ENCODE measurements at regions not wholly inside any gene's neighbourhood (a gene's known extent, or its start where the extent isn't known, plus 50 kb on each side); places are given as distances from the start of the nearest gene placed in this dataset.

DNA sequence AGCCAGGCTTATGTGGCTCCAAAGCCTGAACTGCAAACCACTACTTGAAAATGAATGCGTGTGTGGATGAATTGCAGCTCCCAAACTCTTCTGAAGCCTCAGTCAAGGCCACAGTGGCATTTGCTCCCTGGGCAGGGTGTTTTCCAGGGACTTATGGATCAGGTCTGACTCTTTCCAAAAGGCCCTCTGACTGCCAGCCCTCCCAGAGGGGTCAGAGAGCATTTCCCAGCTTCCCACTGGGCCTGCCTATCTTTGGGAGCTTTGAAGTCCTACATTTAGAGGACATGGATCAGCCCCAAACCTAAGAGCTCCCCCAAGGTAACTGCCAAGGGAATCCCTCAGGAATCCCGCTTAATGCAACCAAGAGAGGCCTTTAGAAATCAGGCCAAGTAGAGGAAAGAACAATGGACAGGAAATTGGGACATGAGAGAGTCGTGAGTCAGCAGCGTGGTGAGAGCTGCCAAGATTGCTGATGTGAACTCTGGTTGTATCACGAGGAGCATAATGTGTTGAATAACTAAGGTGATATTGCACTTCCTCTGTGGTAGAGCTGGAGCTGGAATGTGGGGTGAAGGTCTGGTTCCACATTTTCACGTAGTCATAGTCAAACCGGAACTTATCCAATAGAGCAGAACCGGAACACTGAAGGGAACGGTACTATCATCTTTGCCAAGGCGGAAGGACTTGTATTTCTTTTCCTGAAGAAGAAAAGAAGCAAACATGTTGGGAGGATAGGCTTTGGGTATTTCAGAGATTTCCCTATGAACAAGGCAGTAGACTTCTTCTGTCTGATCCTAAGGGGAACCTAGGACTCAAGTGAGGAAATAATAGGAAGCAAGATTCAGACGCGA is 99.4 kb upstream of the JUN start:
- intact Hi-C loops (cut with DNase I): no loop called here
- DNase-seq: peak; percentile 80 to 85 (median 83)
- Histone ChIP-seq H3K4me1 (peaks cover 0 to 59% (median 22%) of the 10 kb centered on the region in 4 donors), H3K27me3 (no peaks in the 10 kb centered on the region), H3K36me3 (no peaks in the 10 kb centered on the region), H3K4me3 (no peak overlapping the region), H3K27ac (peak overlapping the region in 2 of 3 donors; percentile 66 to 72), H3K9me3 (no peaks in the 10 kb centered on the region)
- ATAC-seq: peak; percentile 64 to 75 (median 67)
- WGBS (ENCODE audit: insufficient coverage, low coverage, low lambda C conversion rate, missing lambda C conversion rate): 34% methylated on average over 12 of the region's 12 CpGs
- TF ChIP-seq, protein P1, sequence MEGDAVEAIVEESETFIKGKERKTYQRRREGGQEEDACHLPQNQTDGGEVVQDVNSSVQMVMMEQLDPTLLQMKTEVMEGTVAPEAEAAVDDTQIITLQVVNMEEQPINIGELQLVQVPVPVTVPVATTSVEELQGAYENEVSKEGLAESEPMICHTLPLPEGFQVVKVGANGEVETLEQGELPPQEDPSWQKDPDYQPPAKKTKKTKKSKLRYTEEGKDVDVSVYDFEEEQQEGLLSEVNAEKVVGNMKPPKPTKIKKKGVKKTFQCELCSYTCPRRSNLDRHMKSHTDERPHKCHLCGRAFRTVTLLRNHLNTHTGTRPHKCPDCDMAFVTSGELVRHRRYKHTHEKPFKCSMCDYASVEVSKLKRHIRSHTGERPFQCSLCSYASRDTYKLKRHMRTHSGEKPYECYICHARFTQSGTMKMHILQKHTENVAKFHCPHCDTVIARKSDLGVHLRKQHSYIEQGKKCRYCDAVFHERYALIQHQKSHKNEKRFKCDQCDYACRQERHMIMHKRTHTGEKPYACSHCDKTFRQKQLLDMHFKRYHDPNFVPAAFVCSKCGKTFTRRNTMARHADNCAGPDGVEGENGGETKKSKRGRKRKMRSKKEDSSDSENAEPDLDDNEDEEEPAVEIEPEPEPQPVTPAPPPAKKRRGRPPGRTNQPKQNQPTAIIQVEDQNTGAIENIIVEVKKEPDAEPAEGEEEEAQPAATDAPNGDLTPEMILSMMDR (IDR thresholded peaks at IDR 0.05): no peak
- TF ChIP-seq POLR2A (IDR thresholded peaks at IDR 0.05): no peak

DNA sequence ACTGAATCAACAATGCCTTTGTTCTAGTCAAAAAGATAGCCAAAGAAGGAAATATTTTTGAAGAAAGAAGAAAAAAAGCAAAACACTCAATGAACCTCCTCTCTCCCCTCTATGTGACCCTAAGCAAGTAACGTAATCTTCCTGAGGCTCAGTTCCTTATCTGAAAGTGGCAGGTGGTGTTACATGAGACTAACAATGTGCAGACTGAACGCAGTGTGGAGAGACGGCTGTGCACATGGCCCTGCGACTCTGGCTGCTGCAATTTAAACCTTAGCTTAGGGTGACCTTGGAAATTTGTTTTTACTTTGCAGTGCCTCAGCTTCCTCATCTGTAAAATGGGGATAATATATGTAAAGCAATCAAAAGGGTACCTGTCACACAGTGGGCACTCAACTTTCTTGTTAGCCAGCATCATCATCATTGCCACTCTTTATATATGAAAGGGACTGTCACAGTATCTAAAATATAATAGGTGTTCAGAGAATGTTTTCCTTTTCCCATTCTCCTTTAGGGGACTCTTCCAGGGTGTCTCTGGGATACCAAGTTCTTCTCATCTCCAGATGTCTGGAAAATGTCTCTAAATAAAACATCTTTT is 100.1 kb upstream of the JUN start:
- TF ChIP-seq POLR2A (IDR thresholded peaks at IDR 0.05): no peak
- TF ChIP-seq, protein P1 (IDR thresholded peaks at IDR 0.05): no peak
- peak in 3 of 4 donors; percentile 6 to 48 (median 20) for ATAC-seq

DNA sequence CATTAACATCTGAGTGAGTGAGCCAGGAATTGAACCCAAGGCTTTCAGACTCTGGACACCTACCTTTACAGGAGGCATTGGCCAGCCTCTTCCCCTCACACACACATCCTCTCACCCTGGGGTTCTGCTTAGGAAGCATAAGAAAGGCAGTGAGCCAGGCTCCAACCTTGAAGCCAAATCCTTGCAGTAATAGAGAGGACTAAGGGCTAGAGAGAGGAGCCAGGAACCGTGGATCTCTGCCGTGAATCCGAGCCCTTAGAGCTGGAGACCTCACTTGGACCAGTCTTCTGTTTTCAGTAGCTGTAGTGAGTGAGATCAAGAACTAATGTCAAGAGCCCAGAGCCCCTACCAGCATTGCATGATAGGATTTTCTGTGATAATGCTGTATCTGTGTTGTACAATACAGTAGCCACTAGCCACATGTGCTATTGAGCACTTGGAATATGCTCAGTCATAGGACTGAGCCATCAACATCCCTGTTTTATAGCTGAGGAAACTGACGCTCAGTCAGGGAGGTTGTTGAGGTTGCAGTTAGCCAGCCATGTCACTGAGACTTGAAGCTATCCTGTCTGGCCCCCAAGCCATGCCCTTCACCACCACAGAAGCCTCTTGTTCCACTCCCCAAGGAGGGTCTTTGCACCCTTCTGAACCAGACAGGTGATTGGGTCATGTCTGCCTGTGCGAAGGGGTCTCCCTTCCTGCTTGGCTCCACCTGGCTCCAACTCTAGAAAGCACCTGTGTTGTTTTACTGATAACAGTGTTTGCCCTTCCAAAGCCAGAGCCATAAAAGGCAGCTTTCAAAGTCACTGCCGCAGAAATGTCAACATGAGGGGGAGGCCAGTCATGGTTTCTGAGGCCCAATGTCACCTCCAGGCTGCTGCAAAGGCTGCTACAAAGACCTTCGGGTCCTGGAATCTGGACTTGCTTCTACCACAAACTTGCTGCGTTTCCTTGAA is 101.1 kb upstream of the JUN start:
- DNase-seq (peak; percentile 37 to 83 (median 72)), ATAC-seq (peak; percentile 58 to 76 (median 70))
- no peaks in the 10 kb centered on the region for H3K9me3 ChIP-seq
- no peaks in the 10 kb centered on the region for H3K36me3 ChIP-seq
- no peak overlapping the region for H3K4me3 ChIP-seq
- 15% methylated on average over 7 of the region's 8 CpGs for WGBS (ENCODE audit: insufficient coverage, low coverage, low lambda C conversion rate, missing lambda C conversion rate)
- TF ChIP-seq POLR2A (IDR thresholded peaks at IDR 0.05): no peak
- no peaks in the 10 kb centered on the region for H3K27me3 ChIP-seq
- intact Hi-C loops (cut with DNase I): no loop called here
- H3K4me1 ChIP-seq: peaks cover 0 to 59% (median 22%) of the 10 kb centered on the region in 4 donors
- H3K27ac ChIP-seq: peak overlapping the region; percentile 34 to 72 (median 41)

More for the DNA sequence above, 100.1 kb upstream of the JUN start:
- Histone ChIP-seq H3K4me1 (peaks cover 0 to 59% (median 22%) of the 10 kb centered on the region in 4 donors), H3K4me3 (no peak overlapping the region), H3K27me3 (no peaks in the 10 kb centered on the region), H3K27ac (peak overlapping the region in 2 of 3 donors; percentile 41 to 72), H3K9me3 (no peaks in the 10 kb centered on the region), H3K36me3 (no peaks in the 10 kb centered on the region)
- no peak for DNase-seq
- intact Hi-C loops (cut with DNase I): no loop called here
- 45% methylated on average over 4 of the region's 4 CpGs for WGBS (ENCODE audit: insufficient coverage, low coverage, low lambda C conversion rate, missing lambda C conversion rate)

DNA sequence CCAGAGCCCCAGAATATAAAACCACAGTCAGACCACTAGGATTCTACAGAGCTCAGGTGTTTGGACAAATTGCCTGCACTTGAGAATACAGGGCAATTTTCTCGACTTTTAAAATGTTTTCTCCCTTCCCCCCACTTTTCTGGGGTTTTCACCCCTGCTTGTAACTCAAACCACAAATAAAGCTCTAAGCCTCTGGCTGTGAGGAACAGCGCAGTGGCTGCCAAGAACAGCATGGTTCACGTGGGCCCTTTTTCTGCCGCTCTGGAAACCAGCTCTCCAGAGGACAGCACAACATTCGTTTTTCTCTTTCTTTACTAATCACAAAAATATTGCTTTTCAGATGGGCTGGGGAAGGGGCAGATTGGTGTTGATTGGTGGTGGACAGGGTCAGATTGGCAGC is 102.2 kb upstream of the JUN start:
- no peaks in the 10 kb centered on the region for H3K27me3 ChIP-seq
- no peak overlapping the region for H3K4me3 ChIP-seq
- TF ChIP-seq, protein P1 (IDR thresholded peaks at IDR 0.05): no peak
- TF ChIP-seq POLR2A (IDR thresholded peaks at IDR 0.05): no peak
- no peak overlapping the region for H3K27ac ChIP-seq
- intact Hi-C loops (cut with DNase I): no loop called here
- DNase-seq (no peak), ATAC-seq (no peak)
- H3K9me3 ChIP-seq: no peaks in the 10 kb centered on the region
- H3K4me1 ChIP-seq: peaks cover 0 to 59% (median 22%) of the 10 kb centered on the region in 4 donors
- H3K36me3 ChIP-seq: no peaks in the 10 kb centered on the region
- 38% methylated on average over 5 of the region's 5 CpGs for WGBS (ENCODE audit: insufficient coverage, low coverage, low lambda C conversion rate, missing lambda C conversion rate)
